ENCODE measurements at regions not wholly inside any gene's neighbourhood (a gene's known extent, or its start where the extent isn't known, plus 50 kb on each side); places are given as distances from the start of the nearest gene placed in this dataset.

DNA sequence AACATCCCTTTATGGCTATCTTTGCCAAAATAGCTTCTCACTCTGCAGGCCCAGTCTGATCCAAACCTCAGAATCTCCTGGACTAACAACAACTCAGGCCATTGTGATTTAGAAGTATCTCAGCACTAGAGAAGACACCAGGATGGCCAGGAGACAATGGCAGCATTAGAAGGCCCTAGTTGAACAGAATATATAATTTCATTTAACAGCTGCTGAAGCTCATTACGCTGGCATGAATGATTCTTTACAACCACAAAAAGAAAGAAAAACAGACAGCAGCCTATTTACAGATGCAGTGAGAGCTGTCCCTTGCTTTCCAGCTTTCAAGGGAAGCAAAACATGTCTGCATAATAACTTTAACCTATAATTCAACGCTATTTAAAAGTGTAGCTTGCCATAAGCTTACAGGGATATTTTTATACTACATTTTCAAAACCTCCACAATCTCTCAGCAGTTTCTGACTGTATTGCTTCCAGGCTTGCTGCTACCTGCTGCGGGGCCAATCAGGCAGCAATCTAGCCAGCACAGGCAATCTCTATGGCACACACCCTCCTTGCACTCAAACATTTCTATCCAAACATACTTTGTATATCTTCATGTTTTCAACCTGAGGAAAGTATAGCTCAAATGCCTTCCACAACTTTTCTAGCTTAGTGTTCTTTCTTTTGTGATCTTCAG is 107.3 kb downstream of the OGFRL1 start:
- TF ChIP-seq, protein P1, sequence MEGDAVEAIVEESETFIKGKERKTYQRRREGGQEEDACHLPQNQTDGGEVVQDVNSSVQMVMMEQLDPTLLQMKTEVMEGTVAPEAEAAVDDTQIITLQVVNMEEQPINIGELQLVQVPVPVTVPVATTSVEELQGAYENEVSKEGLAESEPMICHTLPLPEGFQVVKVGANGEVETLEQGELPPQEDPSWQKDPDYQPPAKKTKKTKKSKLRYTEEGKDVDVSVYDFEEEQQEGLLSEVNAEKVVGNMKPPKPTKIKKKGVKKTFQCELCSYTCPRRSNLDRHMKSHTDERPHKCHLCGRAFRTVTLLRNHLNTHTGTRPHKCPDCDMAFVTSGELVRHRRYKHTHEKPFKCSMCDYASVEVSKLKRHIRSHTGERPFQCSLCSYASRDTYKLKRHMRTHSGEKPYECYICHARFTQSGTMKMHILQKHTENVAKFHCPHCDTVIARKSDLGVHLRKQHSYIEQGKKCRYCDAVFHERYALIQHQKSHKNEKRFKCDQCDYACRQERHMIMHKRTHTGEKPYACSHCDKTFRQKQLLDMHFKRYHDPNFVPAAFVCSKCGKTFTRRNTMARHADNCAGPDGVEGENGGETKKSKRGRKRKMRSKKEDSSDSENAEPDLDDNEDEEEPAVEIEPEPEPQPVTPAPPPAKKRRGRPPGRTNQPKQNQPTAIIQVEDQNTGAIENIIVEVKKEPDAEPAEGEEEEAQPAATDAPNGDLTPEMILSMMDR (IDR thresholded peaks at IDR 0.05): no peak
- TF ChIP-seq POLR2A (IDR thresholded peaks at IDR 0.05): no peak
